Endodermal cell (in vitro differentiated cells): ENCODE measurements at regions not wholly inside any gene's neighbourhood (a gene's known extent, or its start where the extent isn't known, plus 50 kb on each side); places are given as distances from the start of the nearest gene placed in this dataset.

Experiments
- DNase-seq: peaks from one replicate; pipeline ENCODE4 v3.0.0-alpha.2; 2017
- H3K27ac ChIP-seq: 2 replicates; pipeline ENCODE4 v1.5.1; 2013; ENCODE audit warnings: mild to moderate bottlenecking, low read depth, low read length, moderate library complexity
- H3K27me3 ChIP-seq: 2 replicates; pipeline ENCODE4 v1.6.1; 2013; ENCODE audit warnings: mild to moderate bottlenecking, low read length, moderate library complexity; ENCODE audit not compliant: insufficient read depth, control insufficient read depth, poor library complexity, severe bottlenecking
- H3K36me3 ChIP-seq: 2 replicates; pipeline ENCODE4 v1.7.0; 2013; ENCODE audit warnings: mild to moderate bottlenecking, low read length, moderate library complexity; ENCODE audit not compliant: control insufficient read depth, insufficient read depth
- H3K4me1 ChIP-seq: one replicate; pipeline ENCODE4 v1.7.0; 2013; ENCODE audit warnings: low read length; ENCODE audit not compliant: control insufficient read depth, insufficient read depth
- H3K4me3 ChIP-seq: 2 replicates; pipeline ENCODE4 v1.5.1; 2013; ENCODE audit warnings: mild to moderate bottlenecking, low read length, moderate library complexity
- H3K9ac ChIP-seq: 2 replicates; pipeline ENCODE4 v1.6.1; 2013; ENCODE audit warnings: mild to moderate bottlenecking, low read length, moderate library complexity; ENCODE audit not compliant: poor library complexity, severe bottlenecking; ENCODE audit errors: extremely low read depth
- H3K9me3 ChIP-seq: 2 replicates; pipeline ENCODE4 v1.6.1; 2013; ENCODE audit warnings: mild to moderate bottlenecking, low read length, moderate library complexity; ENCODE audit not compliant: control insufficient read depth
- H3K27ac Mint-ChIP-seq: 2 replicates; pipeline ENCODE4 v1.8.0; 2020; ENCODE audit warnings: mixed read lengths
- H3K27me3 Mint-ChIP-seq: 2 replicates; pipeline ENCODE4 v1.8.0; 2021; ENCODE audit warnings: mild to moderate bottlenecking, mixed read lengths; ENCODE audit not compliant: insufficient read depth
- H3K36me3 Mint-ChIP-seq: 2 replicates; pipeline ENCODE4 v1.8.0; 2020; ENCODE audit warnings: low read depth, mixed read lengths
- H3K4me1 Mint-ChIP-seq: 2 replicates; pipeline ENCODE4 v1.8.0; 2020; ENCODE audit warnings: mixed read lengths
- H3K4me3 Mint-ChIP-seq: 2 replicates; pipeline ENCODE4 v1.8.0; 2020; ENCODE audit warnings: mild to moderate bottlenecking, moderate library complexity, mixed read lengths
- H3K9me3 Mint-ChIP-seq: 2 replicates; pipeline ENCODE4 v1.8.0; 2020; ENCODE audit warnings: mild to moderate bottlenecking, mixed read lengths
- CTCF ChIP-seq: fragments of 200-600 bp; sonication (generic); conservative IDR thresholded peaks from 2 replicates; pipeline ENCODE4 v1.5.0; 2021; ENCODE audit warnings: antibody characterized with exemption, mild to moderate bottlenecking
- WGBS, 2 experiments: methylation state at CpG; one replicate each; pipeline versions ENCODE4 v1.1.5 to v1.1.7; 2013; ENCODE audit warnings: missing lambda C conversion rate in 2 of 2, mixed read lengths in 1 of 2; ENCODE audit not compliant: insufficient coverage in 1 of 2, insufficient read length in 1 of 2; 5-methylcytosine and 5-hydroxymethylcytosine counted together

- Histone ChIP-seq H3K9me3 (no peaks in the 10 kb centered on the region), H3K27ac (no peak overlapping the region), H3K9ac (no peak overlapping the region), H3K4me3 (no peak overlapping the region), H3K36me3 (no peaks in the 10 kb centered on the region), H3K27me3 (no peaks in the 10 kb centered on the region), H3K4me1 (no peaks in the 10 kb centered on the region)
- no peak overlapping the region for H3K27ac Mint-ChIP-seq
- TF ChIP-seq CTCF = no peak
- no peaks in the 10 kb centered on the region for H3K27me3 Mint-ChIP-seq
- H3K36me3 Mint-ChIP-seq = no peaks in the 10 kb centered on the region
- no peak overlapping the region for H3K4me3 Mint-ChIP-seq
- no peaks in the 10 kb centered on the region for H3K4me1 Mint-ChIP-seq
- no peaks in the 10 kb centered on the region for H3K9me3 Mint-ChIP-seq
- 88 to 97% methylated on average over 3 of the region's 3 CpGs for WGBS, 2 experiments
- DNase-seq = no peak
Measured at GRCh38 chr6:135699705-135700104, 151.8 kb upstream of the PDE7B start.

- no peak for TF ChIP-seq CTCF
- Mint-ChIP-seq H3K27me3 (no peaks in the 10 kb centered on the region), H3K4me1 (no peaks in the 10 kb centered on the region), H3K4me3 (no peak overlapping the region), H3K9me3 (no peaks in the 10 kb centered on the region), H3K36me3 (no peaks in the 10 kb centered on the region), H3K27ac (no peak overlapping the region)
- 89 to 93% methylated on average over 2 to 3 of the region's 3 CpGs for WGBS, 2 experiments
- no peaks in the 10 kb centered on the region for H3K4me1 ChIP-seq
- no peaks in the 10 kb centered on the region for H3K9me3 ChIP-seq
- no peak overlapping the region for H3K9ac ChIP-seq
- no peak overlapping the region for H3K4me3 ChIP-seq
- H3K27ac ChIP-seq = no peak overlapping the region
- H3K36me3 ChIP-seq = no peaks in the 10 kb centered on the region
- DNase-seq = no peak
- no peaks in the 10 kb centered on the region for H3K27me3 ChIP-seq
Measured at GRCh38 chr6:135701426-135701825, 150.1 kb upstream of the PDE7B start.

GRCh38 chr6:135703007-135703406 lies 148.5 kb upstream of the PDE7B start:
- H3K4me3 ChIP-seq = no peak overlapping the region
- H3K27ac Mint-ChIP-seq = no peak overlapping the region
- H3K36me3 Mint-ChIP-seq = no peaks in the 10 kb centered on the region
- no peak overlapping the region for H3K9ac ChIP-seq
- no peaks in the 10 kb centered on the region for H3K9me3 ChIP-seq
- H3K36me3 ChIP-seq = no peaks in the 10 kb centered on the region
- 89 to 100% methylated on average over 1 of the region's 1 CpG for WGBS, 2 experiments
- H3K27ac ChIP-seq = no peak overlapping the region
- H3K27me3 Mint-ChIP-seq = no peaks in the 10 kb centered on the region
- H3K9me3 Mint-ChIP-seq = no peaks in the 10 kb centered on the region
- H3K4me3 Mint-ChIP-seq = no peak overlapping the region
- no peak for DNase-seq
- no peaks in the 10 kb centered on the region for H3K4me1 Mint-ChIP-seq
- H3K4me1 ChIP-seq = no peaks in the 10 kb centered on the region
- no peaks in the 10 kb centered on the region for H3K27me3 ChIP-seq
- TF ChIP-seq CTCF = no peak
